Activated naive CD4-positive, alpha-beta T cell treated with anti-CD3 and anti-CD28 coated beads, Interleukin-2, amount 10 ng/mL, durations not matched to agents 7 days and 5 days (primary cell): ENCODE measurements at regions not wholly inside any gene's neighbourhood (a gene's known extent, or its start where the extent isn't known, plus 50 kb on each side); places are given as distances from the start of the nearest gene placed in this dataset.
"Not testable (repeated sequence)": the region's sequence is repeated elsewhere in the genome, so short reads cannot be mapped to it uniquely, and the experiment has no call there.

Experiments
- CTCF ChIA-PET: fragments of 350-600 bp; sonication (Branson Sonifier 250); formaldehyde crosslinking; loops from one replicate; lab custom pipeline; 2021; ENCODE audit warnings: antibody characterized with exemption; lab: Charles Lee
- DNase-seq: peaks from one replicate; pipeline ENCODE4 v3.0.0-alpha.2; 2020
- H3K27ac Mint-ChIP-seq: one replicate; pipeline ENCODE4 v1.8.0; 2021; ENCODE audit warnings: mild to moderate bottlenecking, moderate library complexity, mixed read lengths
- H3K27me3 Mint-ChIP-seq: one replicate; pipeline ENCODE4 v1.8.0; 2021; ENCODE audit warnings: mild to moderate bottlenecking, mixed read lengths
- H3K36me3 Mint-ChIP-seq: one replicate; pipeline ENCODE4 v1.8.0; 2021; ENCODE audit warnings: mixed read lengths
- H3K4me1 Mint-ChIP-seq: one replicate; pipeline ENCODE4 v1.8.0; 2021; ENCODE audit warnings: mixed read lengths
- H3K4me3 Mint-ChIP-seq: one replicate; pipeline ENCODE4 v1.8.0; 2021; ENCODE audit warnings: mild to moderate bottlenecking, moderate library complexity, mixed read lengths
- H3K9me3 Mint-ChIP-seq: one replicate; pipeline ENCODE4 v1.8.0; 2021; ENCODE audit warnings: mixed read lengths

GRCh38 chr2:204363513-204363912 lies 181.8 kb upstream of the PARD3B start:
- Mint-ChIP-seq H3K36me3 (no peaks in the 10 kb centered on the region), H3K27me3 (peaks cover 12% of the 10 kb centered on the region), H3K9me3 (no peaks in the 10 kb centered on the region), H3K4me1 (no peaks in the 10 kb centered on the region), H3K4me3 (no peak overlapping the region), H3K27ac (no peak overlapping the region)
- CTCF ChIA-PET, result no interaction called here
- no peak for DNase-seq

- Mint-ChIP-seq H3K27me3 (peaks cover 18% of the 10 kb centered on the region), H3K9me3 (no peaks in the 10 kb centered on the region), H3K4me3 (no peak overlapping the region), H3K27ac (no peak overlapping the region), H3K36me3 (no peaks in the 10 kb centered on the region), H3K4me1 (no peaks in the 10 kb centered on the region)
- no peak for DNase-seq
- CTCF ChIA-PET, result no interaction called here
These were observed 180.3 kb upstream of the PARD3B start for GRCh38 chr2:204364860-204365535.

- CTCF ChIA-PET, result no interaction called here
- Mint-ChIP-seq H3K27me3 (peaks cover 19% of the 10 kb centered on the region), H3K27ac (no peak overlapping the region), H3K36me3 (no peaks in the 10 kb centered on the region), H3K4me1 (no peaks in the 10 kb centered on the region), H3K9me3 (no peaks in the 10 kb centered on the region), H3K4me3 (no peak overlapping the region)
- no peak for DNase-seq
These were observed 179.5 kb upstream of the PARD3B start for GRCh38 chr2:204365811-204366210.

DNA sequence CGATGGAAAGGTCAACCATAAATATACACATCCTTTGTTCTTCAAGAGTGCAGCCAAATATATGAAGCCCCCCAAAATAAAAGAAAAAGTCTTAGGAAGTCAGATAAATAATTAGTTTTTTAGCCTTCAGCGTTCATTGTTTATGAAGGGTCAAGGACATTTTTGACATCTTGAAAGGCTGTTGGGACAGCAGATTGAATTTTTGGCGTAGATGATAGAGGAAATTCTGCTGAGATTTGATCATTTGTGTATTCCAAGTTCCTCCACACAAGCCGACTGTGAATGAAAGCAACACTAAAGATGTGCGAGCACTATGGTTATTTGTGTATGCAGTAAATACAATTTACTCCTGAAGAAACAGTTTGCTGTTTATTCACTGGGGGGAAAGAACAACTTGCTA lies 177.8 kb upstream of the PARD3B start:
- peaks cover 18% of the 10 kb centered on the region for H3K27me3 Mint-ChIP-seq
- DNase-seq, result no peak
- H3K36me3 Mint-ChIP-seq, result no peaks in the 10 kb centered on the region
- H3K4me1 Mint-ChIP-seq, result no peaks in the 10 kb centered on the region
- H3K27ac Mint-ChIP-seq, result no peak overlapping the region
- CTCF ChIA-PET, result no interaction called here
- H3K9me3 Mint-ChIP-seq, result no peaks in the 10 kb centered on the region
- no peak overlapping the region for H3K4me3 Mint-ChIP-seq

DNA sequence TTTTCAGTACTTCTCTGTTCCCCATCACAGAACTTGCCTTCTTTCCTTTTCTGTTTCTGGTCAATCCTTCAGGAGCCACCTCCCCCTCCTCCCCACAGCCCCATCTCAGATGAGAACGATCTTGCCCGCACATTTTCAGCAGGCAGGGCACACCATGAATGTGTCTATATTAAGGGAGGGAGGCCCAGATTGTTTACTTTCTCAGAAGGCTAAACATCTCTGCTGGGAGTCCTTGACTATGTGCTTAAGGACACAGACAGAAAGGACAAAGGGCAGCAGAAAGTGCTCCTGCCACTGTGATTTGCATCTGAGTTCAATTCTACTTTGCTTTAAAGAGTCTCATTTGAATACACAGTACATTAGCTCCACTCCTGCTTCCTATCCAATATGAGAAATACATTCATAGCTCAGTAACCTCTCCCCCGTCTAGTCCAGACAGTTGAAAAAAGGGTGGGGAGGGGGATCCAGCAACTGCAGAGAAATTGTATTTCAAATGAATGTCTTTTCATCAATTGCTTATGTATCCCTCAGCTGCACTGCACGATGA lies 175.0 kb upstream of the PARD3B start:
- no peaks in the 10 kb centered on the region for H3K9me3 Mint-ChIP-seq
- CTCF ChIA-PET, result no interaction called here
- DNase-seq, result no peak
- H3K27ac Mint-ChIP-seq, result no peak overlapping the region
- H3K4me1 Mint-ChIP-seq, result no peaks in the 10 kb centered on the region
- H3K4me3 Mint-ChIP-seq, result no peak overlapping the region
- peaks cover 13% of the 10 kb centered on the region for H3K27me3 Mint-ChIP-seq
- H3K36me3 Mint-ChIP-seq, result no peaks in the 10 kb centered on the region

DNA sequence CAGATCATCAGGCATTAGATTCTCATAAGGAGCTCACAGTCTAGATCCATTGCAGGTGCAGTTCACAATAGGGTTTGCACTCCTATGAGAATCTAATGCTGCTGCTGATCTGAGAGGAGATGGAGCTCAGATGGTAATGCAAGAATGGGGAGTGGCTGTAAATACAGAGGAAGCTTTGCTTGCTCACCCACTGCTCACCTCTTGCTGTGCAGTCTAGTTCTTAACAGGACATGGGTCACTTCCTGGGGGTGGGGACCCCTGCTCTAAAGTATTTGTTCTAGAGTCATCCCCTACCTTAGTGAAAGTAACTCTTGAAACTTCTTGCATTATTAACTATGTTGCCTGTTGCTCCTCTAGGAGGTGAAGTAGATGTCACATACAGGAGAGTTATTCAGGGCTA lies 171.3 kb upstream of the PARD3B start:
- CTCF ChIA-PET, result no interaction called here

DNA sequence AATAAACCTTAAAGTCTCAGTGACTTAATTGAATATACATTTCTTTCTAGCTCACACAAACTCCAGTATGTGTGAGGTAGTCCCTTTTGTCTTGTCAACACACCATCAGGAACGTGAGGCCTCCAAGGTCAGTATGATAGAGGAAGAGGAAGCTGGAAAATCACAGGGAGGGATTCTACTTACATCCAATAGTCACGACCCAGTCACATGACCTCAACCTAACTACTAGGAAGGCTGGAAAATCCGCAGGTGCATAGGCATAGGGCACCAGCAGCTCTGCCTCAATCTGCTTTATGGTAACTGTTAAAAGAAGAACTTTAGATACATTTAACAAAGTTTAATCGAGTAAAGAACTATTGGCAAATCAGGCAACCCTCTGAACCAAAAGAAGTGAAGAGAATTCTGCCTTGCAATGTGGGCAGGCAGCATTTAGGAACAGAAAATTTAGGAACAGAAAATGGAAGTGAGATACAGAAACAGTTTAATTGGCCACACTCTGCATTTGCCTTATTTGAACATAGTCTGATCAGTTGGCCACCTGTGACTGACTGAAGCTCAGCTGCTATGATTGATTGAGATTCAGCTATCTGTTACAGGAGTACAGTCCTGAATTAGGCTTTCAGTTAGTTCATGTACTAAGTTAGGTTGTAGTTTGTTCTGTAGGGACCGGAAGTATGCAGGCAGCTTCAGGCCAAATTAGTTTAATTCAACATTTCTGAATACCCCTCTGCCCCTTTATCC lies 165.0 kb upstream of the PARD3B start:
- Mint-ChIP-seq H3K4me1 (no peaks in the 10 kb centered on the region), H3K27me3 (no peaks in the 10 kb centered on the region), H3K9me3 (peaks cover 1% of the 10 kb centered on the region), H3K27ac (no peak overlapping the region), H3K36me3 (no peaks in the 10 kb centered on the region), H3K4me3 (no peak overlapping the region)
- CTCF ChIA-PET, result interaction anchor here (0.6 kb wide), 1 partner anchor 454 kb away, joined by 3 read pairs; no protein-coding TSS in a partner anchor
- DNase-seq, result no peak

More for the DNA sequence above, 171.3 kb upstream of the PARD3B start:
- Mint-ChIP-seq H3K4me3 (no peak overlapping the region), H3K27ac (no peak overlapping the region), H3K27me3 (peaks cover 13% of the 10 kb centered on the region), H3K9me3 (no peaks in the 10 kb centered on the region), H3K36me3 (no peaks in the 10 kb centered on the region), H3K4me1 (no peaks in the 10 kb centered on the region)
- DNase-seq, result no peak

DNA sequence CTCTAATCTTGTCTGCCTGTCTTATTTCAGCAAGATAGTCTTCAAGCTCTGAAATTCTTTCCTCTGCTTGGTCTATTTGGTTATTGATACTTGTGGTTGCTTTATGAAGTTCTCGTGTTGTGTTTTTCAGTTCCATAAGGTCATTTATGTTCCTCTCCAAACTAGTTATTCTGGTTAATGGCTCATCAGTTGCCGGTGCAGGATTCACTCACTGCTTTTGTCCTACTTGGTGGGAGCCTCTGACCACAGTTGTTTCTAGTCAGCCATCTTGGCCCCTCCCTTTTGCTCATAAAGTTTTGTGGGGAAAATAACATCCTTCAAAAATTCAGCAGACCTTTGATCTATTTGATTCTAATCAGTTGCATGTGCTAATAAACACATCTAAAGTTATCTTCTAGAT lies 158.6 kb upstream of the PARD3B start:
- Mint-ChIP-seq H3K27me3 (no peaks in the 10 kb centered on the region), H3K4me3 (no peak overlapping the region), H3K9me3 (peaks cover 1% of the 10 kb centered on the region), H3K36me3 (no peaks in the 10 kb centered on the region), H3K4me1 (no peaks in the 10 kb centered on the region), H3K27ac (no peak overlapping the region)
- DNase-seq, result no peak
- CTCF ChIA-PET, result no interaction called here

DNA sequence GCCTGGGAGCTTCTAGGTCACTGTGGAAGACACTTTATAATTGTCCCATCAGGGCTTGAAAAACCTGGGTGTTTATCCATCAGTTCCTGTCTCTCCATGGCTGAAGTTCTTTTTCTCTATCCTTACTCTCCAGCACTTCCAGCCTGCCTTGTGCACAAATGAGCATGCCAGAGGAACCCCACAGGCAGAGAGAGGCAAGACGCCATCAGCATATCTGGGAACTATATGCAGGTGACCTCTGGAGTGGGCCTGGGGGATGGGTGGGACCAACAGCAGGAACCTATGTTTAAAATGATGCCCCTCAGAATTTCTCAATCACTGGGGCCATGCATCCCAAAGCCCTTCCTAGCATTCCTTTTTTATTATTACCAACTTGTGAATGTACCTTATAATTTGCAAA lies 156.2 kb upstream of the PARD3B start:
- CTCF ChIA-PET, result no interaction called here
- Mint-ChIP-seq H3K4me1 (no peaks in the 10 kb centered on the region), H3K36me3 (no peaks in the 10 kb centered on the region), H3K9me3 (no peaks in the 10 kb centered on the region), H3K4me3 (no peak overlapping the region), H3K27ac (no peak overlapping the region), H3K27me3 (no peaks in the 10 kb centered on the region)
- no peak for DNase-seq

DNA sequence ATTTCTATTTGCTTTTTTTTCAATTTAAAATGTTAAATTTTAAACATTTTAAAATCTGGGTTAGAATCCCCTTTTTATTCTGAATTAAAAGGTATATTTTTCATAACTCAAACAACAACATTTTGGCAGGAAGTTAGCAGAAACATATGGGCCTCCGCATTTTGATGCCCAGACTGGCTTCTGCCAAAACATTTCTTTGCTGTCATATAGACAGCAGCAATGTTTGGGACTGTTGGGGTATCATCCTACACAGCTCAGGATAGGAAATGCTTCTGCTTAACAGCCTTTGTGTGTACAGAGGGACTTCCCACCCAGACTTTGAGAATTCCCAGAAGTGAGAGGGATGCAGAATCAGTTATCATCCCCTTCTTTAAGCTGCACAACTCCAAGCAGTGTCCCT lies 155.4 kb upstream of the PARD3B start:
- no peak overlapping the region for H3K4me3 Mint-ChIP-seq
- no peak for DNase-seq
- no peaks in the 10 kb centered on the region for H3K9me3 Mint-ChIP-seq
- H3K27me3 Mint-ChIP-seq, result no peaks in the 10 kb centered on the region
- no peaks in the 10 kb centered on the region for H3K36me3 Mint-ChIP-seq
- H3K4me1 Mint-ChIP-seq, result no peaks in the 10 kb centered on the region
- CTCF ChIA-PET, result no interaction called here
- H3K27ac Mint-ChIP-seq, result no peak overlapping the region

GRCh38 chr2:204395539-204395938 lies 149.7 kb upstream of the PARD3B start:
- Mint-ChIP-seq H3K27ac (no peak overlapping the region), H3K9me3 (no peaks in the 10 kb centered on the region), H3K36me3 (no peaks in the 10 kb centered on the region), H3K4me3 (no peak overlapping the region), H3K27me3 (no peaks in the 10 kb centered on the region), H3K4me1 (no peaks in the 10 kb centered on the region)
- DNase-seq, result no peak
- CTCF ChIA-PET, result no interaction called here

DNA sequence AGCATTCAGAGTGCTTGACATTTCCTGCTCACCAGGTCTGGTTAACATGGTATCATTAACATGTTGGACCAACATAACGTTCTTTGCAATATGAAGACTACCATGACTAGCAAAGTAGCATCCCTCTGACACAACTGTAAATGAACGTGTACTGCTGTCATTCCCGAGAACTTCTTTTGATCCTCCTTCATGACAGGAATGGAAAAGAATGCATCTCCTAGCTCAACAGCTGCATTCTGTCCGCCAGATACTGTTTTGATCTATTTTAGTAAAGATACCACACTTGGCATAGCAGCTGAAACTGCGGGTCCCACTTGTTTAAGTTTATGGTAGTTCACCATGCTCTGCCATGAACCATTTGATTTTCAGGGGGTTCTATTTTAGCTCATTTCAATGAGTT lies 144.2 kb upstream of the PARD3B start:
- CTCF ChIA-PET, result no interaction called here
- DNase-seq, result no peak
- no peak overlapping the region for H3K4me3 Mint-ChIP-seq
- no peaks in the 10 kb centered on the region for H3K36me3 Mint-ChIP-seq
- no peak overlapping the region for H3K27ac Mint-ChIP-seq
- no peaks in the 10 kb centered on the region for H3K9me3 Mint-ChIP-seq
- H3K4me1 Mint-ChIP-seq, result no peaks in the 10 kb centered on the region
- H3K27me3 Mint-ChIP-seq, result no peaks in the 10 kb centered on the region

GRCh38 chr2:204407204-204408014 lies 137.9 kb upstream of the PARD3B start:
- CTCF ChIA-PET, result no interaction called here
- H3K9me3 Mint-ChIP-seq, result peaks cover 5% of the 10 kb centered on the region
- H3K27ac Mint-ChIP-seq, result no peak overlapping the region
- no peaks in the 10 kb centered on the region for H3K27me3 Mint-ChIP-seq
- no peaks in the 10 kb centered on the region for H3K36me3 Mint-ChIP-seq
- H3K4me3 Mint-ChIP-seq, result no peak overlapping the region
- no peak for DNase-seq
- no peaks in the 10 kb centered on the region for H3K4me1 Mint-ChIP-seq

GRCh38 chr2:204412782-204413181 lies 132.5 kb upstream of the PARD3B start:
- H3K36me3 Mint-ChIP-seq, H3K4me3 Mint-ChIP-seq, H3K27me3 Mint-ChIP-seq, DNase-seq, H3K27ac Mint-ChIP-seq, CTCF ChIA-PET, H3K4me1 Mint-ChIP-seq: not testable (repeated sequence)
- peaks cover 11% of the 10 kb centered on the region for H3K9me3 Mint-ChIP-seq
